Transverse colon (tissue), 3 donors: ENCODE measurements at regions not wholly inside any gene's neighbourhood (a gene's known extent, or its start where the extent isn't known, plus 50 kb on each side); places are given as distances from the start of the nearest gene placed in this dataset.

ENCODE experiments used
- EP300 ChIP-seq: sonication (generic); formaldehyde crosslinking; IDR thresholded peaks from one replicate; pipeline ENCODE4 v1.6.1; 2017; ENCODE audit warnings: antibody characterized with exemption, low read depth
- TF ChIP-seq, protein P1 (sequence below), 5 experiments: fragments of 200-600 bp in 3 of 5; fragments of 450-650 bp in 2 of 5; sonication (generic) in 3 of 5; IDR thresholded peaks; 1 replicate in 2 of 5; 2 replicates in 3 of 5; pipeline ENCODE4 v1.5.1; 2016 to 2017; ENCODE audit warnings: antibody characterized with exemption in 5 of 5, inconsistent platforms in 3 of 5, mild to moderate bottlenecking in 2 of 5, moderate library complexity in 1 of 5

GRCh38 chr6:21732731-21733130, 139.2 kb downstream of the SOX4 start:
- TF ChIP-seq, protein P1, sequence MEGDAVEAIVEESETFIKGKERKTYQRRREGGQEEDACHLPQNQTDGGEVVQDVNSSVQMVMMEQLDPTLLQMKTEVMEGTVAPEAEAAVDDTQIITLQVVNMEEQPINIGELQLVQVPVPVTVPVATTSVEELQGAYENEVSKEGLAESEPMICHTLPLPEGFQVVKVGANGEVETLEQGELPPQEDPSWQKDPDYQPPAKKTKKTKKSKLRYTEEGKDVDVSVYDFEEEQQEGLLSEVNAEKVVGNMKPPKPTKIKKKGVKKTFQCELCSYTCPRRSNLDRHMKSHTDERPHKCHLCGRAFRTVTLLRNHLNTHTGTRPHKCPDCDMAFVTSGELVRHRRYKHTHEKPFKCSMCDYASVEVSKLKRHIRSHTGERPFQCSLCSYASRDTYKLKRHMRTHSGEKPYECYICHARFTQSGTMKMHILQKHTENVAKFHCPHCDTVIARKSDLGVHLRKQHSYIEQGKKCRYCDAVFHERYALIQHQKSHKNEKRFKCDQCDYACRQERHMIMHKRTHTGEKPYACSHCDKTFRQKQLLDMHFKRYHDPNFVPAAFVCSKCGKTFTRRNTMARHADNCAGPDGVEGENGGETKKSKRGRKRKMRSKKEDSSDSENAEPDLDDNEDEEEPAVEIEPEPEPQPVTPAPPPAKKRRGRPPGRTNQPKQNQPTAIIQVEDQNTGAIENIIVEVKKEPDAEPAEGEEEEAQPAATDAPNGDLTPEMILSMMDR (IDR thresholded peaks at IDR 0.05): no peak
- no peak for TF ChIP-seq EP300
